Endodermal cell (in vitro differentiated cells): ENCODE measurements at regions not wholly inside any gene's neighbourhood (a gene's known extent, or its start where the extent isn't known, plus 50 kb on each side); places are given as distances from the start of the nearest gene placed in this dataset.

Experiments
- DNase-seq: peaks from one replicate; pipeline ENCODE4 v3.0.0-alpha.2; 2017
- H3K27ac ChIP-seq: 2 replicates; pipeline ENCODE4 v1.5.1; 2013; ENCODE audit warnings: mild to moderate bottlenecking, low read depth, low read length, moderate library complexity
- H3K27me3 ChIP-seq: 2 replicates; pipeline ENCODE4 v1.6.1; 2013; ENCODE audit warnings: mild to moderate bottlenecking, low read length, moderate library complexity; ENCODE audit not compliant: insufficient read depth, control insufficient read depth, poor library complexity, severe bottlenecking
- H3K36me3 ChIP-seq: 2 replicates; pipeline ENCODE4 v1.7.0; 2013; ENCODE audit warnings: mild to moderate bottlenecking, low read length, moderate library complexity; ENCODE audit not compliant: control insufficient read depth, insufficient read depth
- H3K4me1 ChIP-seq: one replicate; pipeline ENCODE4 v1.7.0; 2013; ENCODE audit warnings: low read length; ENCODE audit not compliant: control insufficient read depth, insufficient read depth
- H3K4me3 ChIP-seq: 2 replicates; pipeline ENCODE4 v1.5.1; 2013; ENCODE audit warnings: mild to moderate bottlenecking, low read length, moderate library complexity
- H3K9ac ChIP-seq: 2 replicates; pipeline ENCODE4 v1.6.1; 2013; ENCODE audit warnings: mild to moderate bottlenecking, low read length, moderate library complexity; ENCODE audit not compliant: poor library complexity, severe bottlenecking; ENCODE audit errors: extremely low read depth
- H3K9me3 ChIP-seq: 2 replicates; pipeline ENCODE4 v1.6.1; 2013; ENCODE audit warnings: mild to moderate bottlenecking, low read length, moderate library complexity; ENCODE audit not compliant: control insufficient read depth
- H3K27ac Mint-ChIP-seq: 2 replicates; pipeline ENCODE4 v1.8.0; 2020; ENCODE audit warnings: mixed read lengths
- H3K27me3 Mint-ChIP-seq: 2 replicates; pipeline ENCODE4 v1.8.0; 2021; ENCODE audit warnings: mild to moderate bottlenecking, mixed read lengths; ENCODE audit not compliant: insufficient read depth
- H3K36me3 Mint-ChIP-seq: 2 replicates; pipeline ENCODE4 v1.8.0; 2020; ENCODE audit warnings: low read depth, mixed read lengths
- H3K4me1 Mint-ChIP-seq: 2 replicates; pipeline ENCODE4 v1.8.0; 2020; ENCODE audit warnings: mixed read lengths
- H3K4me3 Mint-ChIP-seq: 2 replicates; pipeline ENCODE4 v1.8.0; 2020; ENCODE audit warnings: mild to moderate bottlenecking, moderate library complexity, mixed read lengths
- H3K9me3 Mint-ChIP-seq: 2 replicates; pipeline ENCODE4 v1.8.0; 2020; ENCODE audit warnings: mild to moderate bottlenecking, mixed read lengths
- CTCF ChIP-seq: fragments of 200-600 bp; sonication (generic); conservative IDR thresholded peaks from 2 replicates; pipeline ENCODE4 v1.5.0; 2021; ENCODE audit warnings: antibody characterized with exemption, mild to moderate bottlenecking
- WGBS, 2 experiments: methylation state at CpG; one replicate each; pipeline versions ENCODE4 v1.1.5 to v1.1.7; 2013; ENCODE audit warnings: missing lambda C conversion rate in 2 of 2, mixed read lengths in 1 of 2; ENCODE audit not compliant: insufficient coverage in 1 of 2, insufficient read length in 1 of 2; 5-methylcytosine and 5-hydroxymethylcytosine counted together

DNA sequence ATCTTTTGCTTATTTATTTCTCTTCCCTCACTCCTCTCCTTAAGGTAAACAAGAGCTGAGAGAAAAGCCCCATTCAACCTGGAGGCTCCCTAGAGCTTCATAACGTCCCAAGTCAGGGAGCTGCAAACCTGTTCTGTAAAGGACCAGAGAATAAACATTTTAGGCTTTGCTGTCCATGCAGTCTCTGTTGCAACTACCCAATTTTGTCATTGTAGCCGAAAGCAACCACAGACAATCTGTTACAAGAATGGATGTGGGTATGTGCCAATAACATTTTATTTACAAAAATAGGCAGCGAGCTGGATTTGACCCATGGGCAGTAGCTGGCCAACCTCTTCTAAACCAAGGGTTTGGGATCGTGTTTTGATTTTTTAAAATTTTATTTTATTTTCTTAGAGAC lies 71.3 kb upstream of the TBL1X start:
- no peaks in the 10 kb centered on the region for H3K9me3 ChIP-seq
- H3K36me3 ChIP-seq, result no peaks in the 10 kb centered on the region
- Mint-ChIP-seq H3K36me3 (peaks cover 2% of the 10 kb centered on the region), H3K4me1 (no peaks in the 10 kb centered on the region), H3K27me3 (no peaks in the 10 kb centered on the region), H3K4me3 (no peak overlapping the region), H3K27ac (no peak overlapping the region), H3K9me3 (peaks cover 45% of the 10 kb centered on the region)
- no peak for TF ChIP-seq CTCF
- H3K9ac ChIP-seq, result no peak overlapping the region
- WGBS, 2 experiments, result 86% methylated on average over 3 of the region's 4 CpGs; no CpG with 5 or more reads in 1 of the 2 experiments
- H3K27me3 ChIP-seq, result no peaks in the 10 kb centered on the region
- H3K27ac ChIP-seq, result no peak overlapping the region
- no peak for DNase-seq
- no peaks in the 10 kb centered on the region for H3K4me1 ChIP-seq
- no peak overlapping the region for H3K4me3 ChIP-seq

GRCh38 chrX:9394212-9394611 lies 70.6 kb upstream of the TBL1X start:
- Mint-ChIP-seq H3K4me1 (no peaks in the 10 kb centered on the region), H3K27me3 (no peaks in the 10 kb centered on the region), H3K36me3 (peaks cover 2% of the 10 kb centered on the region), H3K4me3 (no peak overlapping the region), H3K27ac (no peak overlapping the region), H3K9me3 (peaks cover 48% of the 10 kb centered on the region)
- Histone ChIP-seq H3K4me3 (no peak overlapping the region), H3K36me3 (no peaks in the 10 kb centered on the region), H3K27ac (no peak overlapping the region), H3K27me3 (no peaks in the 10 kb centered on the region), H3K9ac (no peak overlapping the region), H3K9me3 (no peaks in the 10 kb centered on the region), H3K4me1 (no peaks in the 10 kb centered on the region)
- WGBS, 2 experiments, result 92 to 97% methylated on average over 4 to 12 of the region's 12 CpGs
- TF ChIP-seq CTCF, result no peak
- no peak for DNase-seq

- Mint-ChIP-seq H3K4me3 (no peak overlapping the region), H3K4me1 (no peaks in the 10 kb centered on the region), H3K27ac (no peak overlapping the region), H3K27me3 (no peaks in the 10 kb centered on the region), H3K36me3 (peaks cover 2% of the 10 kb centered on the region), H3K9me3 (peaks cover 47% of the 10 kb centered on the region)
- H3K4me3 ChIP-seq, result no peak overlapping the region
- H3K9me3 ChIP-seq, result no peaks in the 10 kb centered on the region
- H3K9ac ChIP-seq, result no peak overlapping the region
- no peak for DNase-seq
- no peak overlapping the region for H3K27ac ChIP-seq
- no peaks in the 10 kb centered on the region for H3K27me3 ChIP-seq
- no peak for TF ChIP-seq CTCF
- H3K36me3 ChIP-seq, result no peaks in the 10 kb centered on the region
- no peaks in the 10 kb centered on the region for H3K4me1 ChIP-seq
- 80 to 83% methylated on average over 1 to 4 of the region's 4 CpGs for WGBS, 2 experiments
Observed at GRCh38 chrX:9396930-9397329, 67.9 kb upstream of the TBL1X start.
